AG09319 (cell line): ENCODE measurements at regions not wholly inside any gene's neighbourhood (a gene's known extent, or its start where the extent isn't known, plus 50 kb on each side); places are given as distances from the start of the nearest gene placed in this dataset.

Source experiments
- DNase-seq: peaks from one replicate; pipeline ENCODE4 v3.0.0-alpha.2; 2010; ENCODE audit warnings: low read depth; ENCODE audit errors: extremely low read depth
- CTCF ChIP-seq: IDR thresholded peaks from 2 replicates; pipeline ENCODE4 v1.5.1; 2011; ENCODE audit warnings: low read depth, mild to moderate bottlenecking, inconsistent platforms, low read length, moderate library complexity

GRCh38 chr11:91164452-91164822, 941.6 kb upstream of the CHORDC1 start:
- no peak for TF ChIP-seq CTCF

GRCh38 chr11:91163619-91164451, 941.0 kb upstream of the CHORDC1 start:
- no peak for TF ChIP-seq CTCF
- DNase-seq: no peak

More at GRCh38 chr11:91164452-91164822, 941.6 kb upstream of the CHORDC1 start:
- no peak for DNase-seq

GRCh38 chr11:91160661-91161060, 937.8 kb upstream of the CHORDC1 start:
- no peak for TF ChIP-seq CTCF
- DNase-seq: no peak

- no peak for DNase-seq
- TF ChIP-seq CTCF: no peak
Observed at GRCh38 chr11:91158891-91159537, 936.2 kb upstream of the CHORDC1 start.

- no peak for TF ChIP-seq CTCF
- DNase-seq: no peak
Observed at GRCh38 chr11:91158297-91158696, 935.4 kb upstream of the CHORDC1 start.

- TF ChIP-seq CTCF: no peak
- DNase-seq: no peak
Observed at GRCh38 chr11:91156041-91156440, 933.2 kb upstream of the CHORDC1 start.

- no peak for DNase-seq
- TF ChIP-seq CTCF: no peak
Observed at GRCh38 chr11:91147885-91148284, 925.0 kb upstream of the CHORDC1 start.
